GM21447 (cell line): ENCODE measurements at regions not wholly inside any gene's neighbourhood (a gene's known extent, or its start where the extent isn't known, plus 50 kb on each side); places are given as distances from the start of the nearest gene placed in this dataset.
"Not testable (repeated sequence)": the region's sequence is repeated elsewhere in the genome, so short reads cannot be mapped to it uniquely, and the experiment has no call there.

ENCODE experiments used
- ATAC-seq: cut with Tn5 transposase; IDR thresholded peaks from one replicate; pipeline ENCODE4 v1.9.1; 2021; ENCODE audit not compliant: unreplicated experiment

GRCh38 chr9:30127371-30127770 is 2257.1 kb upstream of the ACO1 start:
- ATAC-seq, result no peak

- no peak for ATAC-seq
Observed at GRCh38 chr9:30140407-30140806, 2244.0 kb upstream of the ACO1 start.

- no peak for ATAC-seq
Observed at GRCh38 chr9:30160570-30160969, 2223.9 kb upstream of the ACO1 start.

DNA sequence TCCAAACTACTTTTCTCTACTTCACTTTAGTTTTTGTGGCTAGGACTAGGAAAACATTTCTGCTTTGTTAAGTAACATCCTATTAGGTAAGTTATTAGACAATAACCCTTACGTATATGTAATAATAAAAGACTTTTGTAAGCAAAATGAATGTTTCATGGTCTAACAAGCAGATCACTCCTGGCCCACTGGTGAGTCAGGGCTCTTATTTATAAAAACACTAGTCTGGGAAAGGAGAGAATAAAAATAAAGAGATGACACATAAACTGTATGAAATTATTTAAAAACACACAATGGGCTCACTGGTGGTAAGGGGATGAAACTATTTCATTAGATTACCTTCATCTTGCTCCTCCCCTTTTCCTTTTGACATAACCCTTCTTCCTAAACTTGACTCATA is 2212.2 kb upstream of the ACO1 start:
- ATAC-seq, result no peak

GRCh38 chr9:30178610-30179009 is 2205.8 kb upstream of the ACO1 start:
- no peak for ATAC-seq

DNA sequence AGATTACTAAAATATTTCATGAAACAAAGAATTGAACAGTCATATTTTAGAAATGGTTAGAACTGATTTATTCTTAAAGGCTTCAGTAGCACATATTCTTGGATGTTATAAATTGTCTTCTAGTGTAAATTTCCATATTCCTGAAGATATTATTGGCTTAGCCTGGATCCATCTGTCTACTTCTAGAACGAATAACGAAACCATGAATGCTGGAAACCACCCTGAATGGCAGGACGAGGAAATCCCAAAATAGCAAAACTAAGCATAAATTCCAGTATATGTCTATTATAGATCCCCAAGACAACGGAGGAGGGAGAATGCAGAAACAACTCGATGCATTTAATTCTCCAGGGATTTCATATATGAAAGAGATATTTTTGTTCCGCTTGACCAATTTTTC is 2191.0 kb upstream of the ACO1 start:
- ATAC-seq, result no peak

DNA sequence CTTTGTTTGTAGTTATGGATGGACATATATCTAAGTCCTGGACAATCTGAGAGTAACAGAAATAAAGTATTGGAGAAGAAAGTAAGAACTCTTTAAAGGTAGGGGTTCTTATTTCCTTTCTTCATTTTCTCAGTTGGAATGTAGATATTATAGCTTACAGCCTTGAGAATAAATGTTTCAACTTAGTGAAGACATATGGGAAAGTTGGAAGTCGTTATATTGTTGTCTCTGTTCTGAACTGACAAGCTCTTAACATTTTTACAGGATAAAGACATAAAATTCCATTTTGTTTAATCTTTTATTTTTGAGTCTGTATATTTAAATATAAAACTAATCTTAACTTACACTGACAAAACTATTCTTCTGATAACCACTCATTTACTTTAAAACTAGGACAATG is 2187.5 kb upstream of the ACO1 start:
- no peak for ATAC-seq

DNA sequence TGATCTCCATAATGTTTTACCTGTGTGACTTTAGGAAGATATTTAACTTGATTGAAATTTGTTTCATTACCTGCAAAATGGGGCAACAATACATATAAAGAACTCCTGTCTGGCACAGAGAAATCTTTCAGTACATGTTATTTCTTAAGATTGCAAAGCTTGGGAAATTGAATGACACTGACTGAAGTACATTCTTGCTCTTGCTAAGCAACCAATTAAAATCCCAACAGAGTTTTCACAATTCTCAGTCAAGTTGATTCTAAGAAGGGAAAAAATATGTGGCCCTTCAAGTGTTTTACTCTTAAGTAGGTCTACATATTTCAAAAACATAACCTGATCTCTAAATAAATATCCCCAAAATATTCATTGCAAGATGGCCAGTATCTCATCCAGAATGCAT is 2187.0 kb upstream of the ACO1 start:
- ATAC-seq, result no peak

DNA sequence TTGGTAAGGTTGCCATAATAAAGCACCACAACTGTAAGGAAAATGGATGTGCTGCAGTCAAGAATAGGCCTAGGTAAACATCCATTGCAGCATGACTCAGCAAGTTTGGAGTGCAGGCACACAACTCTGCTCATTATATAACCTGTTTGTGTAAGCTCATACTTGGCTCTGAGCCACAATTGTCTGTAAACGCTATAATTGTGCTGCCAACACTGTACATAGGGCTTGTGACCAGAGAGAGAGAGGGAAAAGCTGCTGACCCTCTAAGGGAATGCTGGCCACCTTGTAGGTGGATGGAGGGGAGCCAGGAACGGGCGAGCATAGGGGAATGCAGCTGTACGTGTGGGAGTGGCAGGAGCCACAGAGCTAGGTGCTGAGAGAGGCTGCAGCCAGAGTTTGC is 2186.5 kb upstream of the ACO1 start:
- no peak for ATAC-seq

GRCh38 chr9:30198463-30199309 is 2185.8 kb upstream of the ACO1 start:
- ATAC-seq, result no peak

DNA sequence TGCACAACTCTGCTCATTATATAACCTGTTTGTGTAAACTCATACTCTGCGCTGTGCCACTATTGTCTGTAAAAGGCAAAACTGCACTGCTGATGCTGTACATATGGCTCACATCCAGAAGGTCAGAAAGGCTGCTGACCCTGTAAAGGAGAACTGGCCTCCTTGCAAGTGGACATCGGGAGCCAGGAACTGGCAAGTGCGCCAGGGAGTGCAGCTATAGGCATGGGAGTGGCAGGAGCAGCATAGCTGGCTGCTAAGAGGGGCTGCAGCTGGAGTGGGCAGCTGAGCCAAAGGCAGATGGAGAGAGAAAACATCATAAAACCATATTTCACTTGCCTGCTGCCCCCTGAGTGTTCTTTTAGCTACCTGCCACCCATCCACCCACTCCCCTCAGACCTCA is 2183.4 kb upstream of the ACO1 start:
- ATAC-seq, result no peak

- no peak for ATAC-seq
Observed at GRCh38 chr9:30235068-30235467, 2149.4 kb upstream of the ACO1 start.

DNA sequence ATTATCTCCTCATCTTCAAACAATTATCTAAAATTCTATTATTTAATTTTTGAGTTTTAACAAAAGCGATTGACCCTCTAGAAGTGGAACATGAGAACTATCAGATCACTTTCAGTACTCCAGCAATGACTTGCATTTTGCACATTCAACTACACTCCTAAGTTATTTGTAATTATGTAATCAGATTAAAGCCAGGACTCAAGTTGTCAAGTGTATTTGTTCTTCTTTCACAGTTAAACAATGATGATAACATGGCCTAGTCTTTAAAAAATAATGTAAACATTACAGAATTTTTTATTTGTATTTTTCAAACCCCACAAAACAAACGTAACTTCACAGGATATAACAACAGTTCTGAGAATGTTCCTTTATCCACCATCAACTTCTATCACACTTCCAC is 2148.9 kb upstream of the ACO1 start:
- no peak for ATAC-seq

DNA sequence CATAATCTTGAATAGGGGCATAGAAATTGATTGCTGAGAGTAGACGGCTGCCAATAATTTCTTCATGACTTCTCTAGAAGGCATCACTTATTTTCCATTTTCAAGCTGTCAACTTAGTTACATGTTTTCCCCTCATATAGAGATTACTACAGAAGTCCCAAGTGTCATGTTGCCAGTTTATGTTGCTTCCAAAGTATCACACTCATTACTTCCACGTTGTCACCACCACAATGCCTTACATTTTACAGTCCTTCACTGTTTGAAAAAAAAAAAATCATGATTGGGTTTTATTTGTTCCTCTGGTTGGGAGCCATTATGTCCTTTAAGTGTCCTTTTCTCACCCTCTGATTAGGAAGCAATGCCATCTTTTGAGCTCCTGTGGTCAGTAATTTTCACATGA is 2144.6 kb upstream of the ACO1 start:
- ATAC-seq, result no peak

DNA sequence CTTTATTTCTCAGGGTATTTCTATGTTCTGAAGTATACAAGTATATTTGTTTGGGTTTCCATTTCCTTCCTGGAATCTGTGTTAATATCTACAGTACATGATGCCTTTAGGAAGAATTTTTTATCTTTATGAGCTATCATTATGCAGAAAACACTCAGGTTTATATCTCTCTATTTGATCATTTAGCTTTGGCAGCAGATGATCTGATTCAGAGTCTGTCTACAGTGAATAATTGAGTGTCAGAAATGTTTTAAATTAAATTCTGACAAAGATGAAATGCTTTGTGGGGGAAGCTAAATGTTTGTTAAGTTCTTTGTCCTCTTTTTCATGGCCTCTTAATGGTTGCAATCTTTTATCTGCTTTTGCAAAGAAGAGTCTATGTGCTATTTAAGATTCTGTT is 2141.0 kb upstream of the ACO1 start:
- ATAC-seq, result no peak

- ATAC-seq, result no peak
Observed at GRCh38 chr9:30244877-30245276, 2139.6 kb upstream of the ACO1 start.

GRCh38 chr9:30250872-30251271 is 2133.6 kb upstream of the ACO1 start:
- ATAC-seq, result no peak

DNA sequence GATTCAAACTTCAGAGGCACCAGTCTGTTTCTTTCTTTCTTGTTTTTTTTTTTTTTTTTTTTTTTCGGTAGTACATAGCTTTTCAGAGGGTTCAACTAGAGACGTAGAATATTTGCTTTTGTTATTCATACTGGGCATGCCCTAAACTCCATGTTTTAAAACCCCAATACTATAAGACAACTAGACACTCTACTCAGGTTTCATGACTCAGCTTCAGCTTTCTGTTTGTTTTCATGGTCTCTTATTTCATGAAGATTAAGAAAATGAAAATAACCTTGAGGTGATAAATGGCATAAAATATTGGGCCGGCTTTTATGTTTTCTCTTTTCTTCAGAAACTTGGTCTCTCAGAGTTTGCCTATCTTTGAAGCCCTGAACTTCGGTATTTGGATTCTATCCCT is 2126.3 kb upstream of the ACO1 start:
- ATAC-seq, result no peak

DNA sequence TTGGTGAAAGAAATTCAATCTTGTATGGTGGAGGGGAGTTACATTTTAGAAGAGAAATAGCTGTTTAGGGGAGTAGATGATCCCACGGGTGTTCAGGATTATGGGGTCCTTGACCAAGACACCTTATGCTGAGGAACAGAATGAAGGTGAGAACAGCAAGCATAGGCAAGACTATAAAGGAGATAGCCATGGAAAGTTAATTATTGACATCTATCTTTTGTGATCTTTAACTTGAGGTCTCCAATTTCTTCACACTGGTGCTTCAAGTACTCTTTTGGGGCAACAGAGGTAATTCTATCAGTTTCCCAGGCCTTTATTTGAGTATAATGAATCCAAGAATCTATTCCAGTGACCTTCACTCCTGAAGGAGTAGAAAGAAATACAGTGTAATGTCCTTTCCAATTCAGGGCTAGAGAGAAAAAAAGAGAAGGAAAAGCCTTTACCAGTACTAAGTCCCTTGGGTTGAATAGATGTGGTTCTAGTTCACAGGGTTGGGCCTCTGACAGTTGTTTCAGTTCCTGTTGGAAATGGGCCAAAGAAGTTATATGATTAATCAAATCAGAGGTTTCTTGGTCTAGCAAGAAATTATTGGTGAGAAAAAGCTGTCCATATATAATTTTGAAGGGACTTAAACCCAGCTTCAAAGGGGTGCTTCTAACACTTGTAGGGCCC is 2104.1 kb upstream of the ACO1 start:
- peak; percentile 67 for ATAC-seq

- no peak for ATAC-seq
Observed at GRCh38 chr9:30289435-30289834, 2095.0 kb upstream of the ACO1 start.

DNA sequence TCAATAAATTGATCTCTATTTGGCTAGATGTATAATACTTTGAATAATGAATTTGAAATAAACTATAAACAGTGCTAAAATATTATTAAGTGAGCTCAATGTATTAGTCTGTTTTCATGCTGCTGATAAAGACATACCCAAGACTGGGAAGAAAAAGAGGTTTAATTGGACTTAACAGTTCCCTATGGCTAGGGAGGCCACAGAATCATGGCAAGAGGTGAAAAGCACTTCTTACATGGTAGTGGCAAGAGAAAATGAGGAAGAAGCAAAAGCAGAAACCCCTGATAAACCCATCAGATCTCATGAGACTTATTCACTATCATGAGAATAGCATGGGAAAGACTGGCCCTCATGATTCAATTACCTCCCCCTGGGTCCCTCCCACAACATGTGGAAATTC is 2092.4 kb upstream of the ACO1 start:
- not testable (repeated sequence) for ATAC-seq

GRCh38 chr9:30293231-30293630 is 2091.2 kb upstream of the ACO1 start:
- no peak for ATAC-seq
